ENCODE measurements at regions not wholly inside any gene's neighbourhood (a gene's known extent, or its start where the extent isn't known, plus 50 kb on each side); places are given as distances from the start of the nearest gene placed in this dataset.

GRCh38 chr1:56363007-56363770 is 216.2 kb downstream of the PLPP3 start:
- no peak for DNase-seq
- intact Hi-C loops (cut with micrococcal nuclease), result no loop called here
- peak; percentile 21 for ATAC-seq

- ATAC-seq (no peak), DNase-seq (no peak)
- intact Hi-C loops (cut with micrococcal nuclease), result no loop called here
These were observed 219.3 kb downstream of the PLPP3 start for GRCh38 chr1:56360021-56360420.

DNA sequence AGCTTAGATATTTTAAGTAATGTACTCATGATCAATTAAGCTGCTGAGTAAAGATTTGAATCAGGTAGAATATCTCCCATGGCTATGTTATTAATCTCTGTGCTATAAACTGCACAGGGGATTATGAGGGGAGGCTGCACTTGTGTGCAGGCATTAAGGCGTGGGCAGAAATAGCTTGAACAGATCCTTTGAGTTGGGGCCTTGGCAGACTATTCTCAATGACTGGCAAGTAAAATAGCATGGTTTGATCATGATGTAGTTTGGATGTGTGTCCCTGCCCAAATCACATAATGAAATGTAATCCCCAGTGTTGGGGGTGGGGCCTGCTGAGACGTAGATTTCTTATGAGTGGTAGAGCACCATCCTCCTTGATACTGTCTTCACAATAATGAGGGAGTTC is 220.3 kb downstream of the PLPP3 start:
- DNase-seq (no peak), ATAC-seq (no peak)
- intact Hi-C loops (cut with micrococcal nuclease), result no loop called here

GRCh38 chr1:56357927-56358690 is 221.3 kb downstream of the PLPP3 start:
- intact Hi-C loops (cut with micrococcal nuclease), result no loop called here
- ATAC-seq (no peak), DNase-seq (no peak)

DNA sequence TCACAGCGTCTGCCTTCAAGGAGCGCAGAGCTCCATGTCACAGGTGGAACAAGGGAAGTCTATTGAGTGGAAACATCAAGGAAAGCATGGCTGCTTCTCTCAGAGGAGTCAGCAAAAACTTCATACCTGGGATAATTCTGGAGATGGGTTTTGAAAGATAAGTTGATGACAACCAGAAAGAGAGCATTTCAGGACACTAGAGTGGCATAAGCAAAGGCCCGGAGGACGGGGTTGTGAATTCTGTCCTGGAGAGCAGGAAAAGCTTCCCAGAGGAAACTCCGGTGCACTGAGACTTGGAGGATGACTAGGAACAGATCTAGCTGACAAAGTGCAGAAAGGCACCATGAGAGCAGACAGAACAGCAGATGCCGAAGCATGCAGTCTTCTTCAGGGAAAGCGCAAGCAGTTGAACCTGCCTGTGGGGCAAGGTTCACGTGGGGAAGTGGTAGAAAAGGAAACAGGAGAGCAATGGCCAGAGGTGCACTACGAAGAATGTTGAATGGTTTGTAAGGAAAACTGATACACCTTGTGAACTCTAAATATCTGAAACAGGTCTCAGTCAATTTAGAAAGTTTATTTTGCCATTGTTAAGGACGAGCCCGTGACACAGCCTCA is 222.9 kb downstream of the PLPP3 start:
- ATAC-seq (no peak), DNase-seq (no peak)
- intact Hi-C loops (cut with micrococcal nuclease), result no loop called here

- intact Hi-C loops (cut with micrococcal nuclease), result no loop called here
- no peak for DNase-seq
- peak; percentile 47 for ATAC-seq
These were observed 223.4 kb downstream of the PLPP3 start for GRCh38 chr1:56355918-56356317.

GRCh38 chr1:56355422-56355821 is 223.9 kb downstream of the PLPP3 start:
- no peak for DNase-seq
- intact Hi-C loops (cut with micrococcal nuclease), result no loop called here

GRCh38 chr1:56345831-56346230 is 233.5 kb downstream of the PLPP3 start:
- ATAC-seq (no peak), DNase-seq (no peak)
- intact Hi-C loops (cut with micrococcal nuclease), result no loop called here

More at GRCh38 chr1:56355422-56355821, 223.9 kb downstream of the PLPP3 start:
- ATAC-seq, result peak; percentile 88

DNA sequence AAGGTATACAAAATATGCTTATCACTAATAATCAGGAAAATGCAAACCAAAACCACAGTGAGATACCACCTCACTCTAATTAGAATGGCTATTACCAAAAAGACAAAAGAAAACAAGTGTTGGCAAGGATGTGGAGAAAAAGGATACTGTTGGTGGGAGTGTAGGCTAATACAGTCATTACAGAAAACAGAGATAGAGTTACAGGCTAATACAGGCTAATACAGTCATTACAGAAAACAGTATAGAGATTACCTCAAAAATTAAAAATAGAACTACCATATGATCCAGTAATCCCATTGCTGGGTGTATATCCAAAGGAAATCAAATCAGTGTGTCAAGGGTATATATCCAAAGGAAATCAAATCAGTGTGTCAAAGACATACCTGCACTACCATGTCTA is 238.4 kb downstream of the PLPP3 start:
- intact Hi-C loops (cut with micrococcal nuclease), result no loop called here
- DNase-seq (no peak), ATAC-seq (no peak)

DNA sequence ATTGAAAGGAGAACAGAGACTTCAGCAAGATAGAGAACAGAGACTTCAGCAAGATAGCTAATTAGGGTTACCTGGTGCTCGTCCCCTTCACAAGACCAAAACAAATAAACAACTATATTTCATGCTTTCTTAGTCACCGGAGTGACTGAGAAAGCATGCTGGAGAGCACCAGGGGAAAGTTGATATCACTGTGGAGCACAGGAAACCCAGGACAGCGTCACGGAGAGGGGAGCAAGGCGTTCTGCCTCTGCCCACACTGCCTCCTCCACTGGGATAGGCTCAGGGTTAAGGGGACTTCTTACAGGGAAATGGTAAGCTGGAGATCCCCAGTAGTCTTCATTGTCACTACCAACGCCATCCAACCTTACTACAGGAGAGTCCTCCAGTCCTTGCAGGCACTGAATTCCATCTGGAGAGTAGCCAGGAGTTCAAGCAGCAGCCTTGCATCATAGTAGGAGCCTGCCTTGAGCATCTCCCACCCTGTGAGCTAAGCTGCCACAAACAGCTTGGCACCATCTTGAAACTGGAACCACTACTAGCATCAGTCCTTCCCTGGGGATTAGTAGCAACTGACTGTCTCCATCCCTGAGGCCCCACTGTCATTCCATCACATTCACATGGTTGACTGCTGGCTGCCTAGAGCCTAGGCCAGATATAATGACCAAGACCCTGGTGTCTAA is 239.4 kb downstream of the PLPP3 start:
- ATAC-seq (no peak), DNase-seq (no peak)
- intact Hi-C loops (cut with micrococcal nuclease), result no loop called here

DNA sequence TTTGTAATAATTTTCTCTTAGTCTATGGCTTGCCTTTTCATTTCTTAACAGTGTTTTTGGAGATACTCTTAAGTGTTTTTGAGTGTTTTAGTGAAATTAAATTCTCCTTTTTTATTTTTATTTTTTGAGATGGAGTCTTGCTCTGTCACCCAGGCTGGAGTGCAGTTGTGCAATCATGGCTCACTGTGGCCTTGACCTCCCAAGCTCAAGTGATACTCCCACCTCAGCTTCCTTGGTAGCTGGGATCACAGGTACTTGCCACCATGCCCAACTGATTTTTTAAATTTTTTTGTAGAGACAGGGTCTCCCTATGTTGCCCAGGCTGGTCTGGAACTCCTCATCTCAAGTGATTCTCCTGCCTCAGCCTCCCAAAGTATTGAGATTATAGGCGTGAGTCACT is 240.3 kb downstream of the PLPP3 start:
- intact Hi-C loops (cut with micrococcal nuclease), result no loop called here
- ATAC-seq, result no peak

GRCh38 chr1:56336982-56337381 is 242.4 kb downstream of the PLPP3 start:
- intact Hi-C loops (cut with micrococcal nuclease), result no loop called here
- ATAC-seq (no peak), DNase-seq (no peak)

More for the DNA sequence above, 240.3 kb downstream of the PLPP3 start:
- no peak for DNase-seq

- intact Hi-C loops (cut with micrococcal nuclease), result no loop called here
- ATAC-seq (no peak), DNase-seq (no peak)
These were observed 244.0 kb downstream of the PLPP3 start for GRCh38 chr1:56335394-56335793.

DNA sequence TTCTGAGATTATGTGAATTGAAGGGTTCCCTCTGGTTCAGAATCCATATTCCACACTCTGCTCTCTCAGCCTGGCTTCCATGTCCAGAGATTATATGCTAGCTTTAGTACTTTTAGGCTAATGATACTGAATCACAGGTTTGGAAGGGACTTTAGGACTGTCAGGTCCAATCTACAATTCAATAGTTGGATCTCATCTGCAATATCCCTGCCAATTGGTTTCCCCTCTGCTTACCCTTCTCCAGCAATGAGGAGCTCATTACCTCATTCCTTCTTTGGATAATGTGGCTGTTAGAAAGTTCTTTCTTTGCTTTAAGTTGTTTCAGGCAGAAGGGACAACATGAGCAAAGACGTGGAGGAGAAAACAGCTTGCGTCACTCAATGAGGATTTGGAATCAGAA is 245.3 kb downstream of the PLPP3 start:
- no peak for ATAC-seq
- no peak for DNase-seq

GRCh38 chr1:56333461-56333860 is 245.9 kb downstream of the PLPP3 start:
- ATAC-seq, result no peak
- intact Hi-C loops (cut with micrococcal nuclease), result no loop called here
- DNase-seq, result no peak

More for the DNA sequence above, 245.3 kb downstream of the PLPP3 start:
- intact Hi-C loops (cut with micrococcal nuclease), result no loop called here

- intact Hi-C loops (cut with micrococcal nuclease), result no loop called here
- DNase-seq, result no peak
- ATAC-seq, result no peak
These were observed 247.3 kb downstream of the PLPP3 start for GRCh38 chr1:56331892-56332567.

DNA sequence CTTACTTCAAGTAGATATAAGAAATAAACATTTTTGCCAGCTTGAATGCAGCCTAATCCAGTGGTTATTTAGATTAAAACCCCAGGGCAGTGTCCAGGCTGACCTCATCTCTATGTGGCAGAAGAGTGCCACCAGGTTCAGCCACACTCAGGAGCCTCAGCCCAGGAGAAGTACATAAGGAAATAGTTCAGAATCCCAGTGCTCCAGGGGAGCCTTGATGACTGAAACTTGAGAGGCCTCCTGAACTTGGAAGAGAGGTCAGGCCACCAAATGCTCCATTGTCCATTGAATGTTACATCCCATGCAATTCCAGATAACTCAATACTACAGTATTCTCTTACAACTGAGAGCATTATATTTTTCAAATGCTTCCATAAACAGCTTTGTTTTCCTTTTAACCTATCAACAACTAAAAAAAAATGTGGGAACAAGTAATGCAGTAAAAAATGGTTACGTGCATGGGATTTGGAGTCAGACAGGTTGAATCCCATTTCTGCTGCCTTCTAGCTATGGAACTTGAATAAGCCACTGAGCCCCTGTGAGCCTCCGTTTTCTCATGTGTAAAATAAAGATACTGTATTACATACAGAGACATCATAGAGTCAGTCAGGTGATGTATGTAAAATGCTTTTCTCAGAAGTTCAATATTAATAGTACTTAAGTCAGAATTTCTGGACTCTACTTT is 248.0 kb downstream of the PLPP3 start:
- DNase-seq (no peak), ATAC-seq (no peak)
- intact Hi-C loops (cut with micrococcal nuclease), result no loop called here

- intact Hi-C loops (cut with micrococcal nuclease), result no loop called here
- peak; percentile 46 for ATAC-seq
- no peak for DNase-seq
These were observed 248.9 kb downstream of the PLPP3 start for GRCh38 chr1:56330391-56331026.

Data from left ventricle myocardium superior (tissue), 1 donor.